Smooth muscle cell (in vitro differentiated cells): ENCODE measurements at regions not wholly inside any gene's neighbourhood (a gene's known extent, or its start where the extent isn't known, plus 50 kb on each side); places are given as distances from the start of the nearest gene placed in this dataset.

Experiments used
- DNase-seq: peaks from one replicate; lab custom pipeline; 2025; ENCODE audit not compliant: unreplicated experiment; lab: John Stamatoyannopoulos, UW
- H2AFZ ChIP-seq: fragments of 200-600 bp; sonication (generic); 2 replicates; pipeline ENCODE4 v1.6.0; 2016; ENCODE audit warnings: antibody characterized with exemption, low read depth, mild to moderate bottlenecking
- H3F3A ChIP-seq: fragments of 200-600 bp; sonication (generic); 2 replicates; pipeline ENCODE4 v1.6.0; 2017; ENCODE audit warnings: antibody characterized with exemption, low read depth
- H3K27ac ChIP-seq: fragments of 200-600 bp; sonication (generic); 2 replicates; pipeline ENCODE4 v1.5.1; 2016; ENCODE audit warnings: low read depth, mild to moderate bottlenecking
- H3K27me3 ChIP-seq: fragments of 200-600 bp; sonication (generic); 2 replicates; pipeline ENCODE4 v1.6.1; 2016; ENCODE audit warnings: low read depth, mild to moderate bottlenecking
- H3K36me3 ChIP-seq: fragments of 200-600 bp; sonication (generic); 2 replicates; pipeline ENCODE4 v1.5.1; 2016; ENCODE audit warnings: low read depth
- H3K4me1 ChIP-seq: fragments of 200-600 bp; sonication (generic); 2 replicates; pipeline ENCODE4 v1.5.1; 2016; ENCODE audit warnings: low read depth
- H3K4me2 ChIP-seq: fragments of 200-600 bp; sonication (generic); 2 replicates; pipeline ENCODE4 v1.6.0; 2016; ENCODE audit warnings: mild to moderate bottlenecking
- H3K4me3 ChIP-seq: fragments of 200-600 bp; sonication (generic); 2 replicates; pipeline ENCODE4 v1.5.1; 2016; ENCODE audit warnings: mild to moderate bottlenecking
- H3K79me2 ChIP-seq: fragments of 200-600 bp; sonication (generic); 2 replicates; pipeline ENCODE4 v1.6.0; 2016; ENCODE audit warnings: low read depth, mild to moderate bottlenecking
- H3K9ac ChIP-seq: fragments of 200-600 bp; sonication (generic); 2 replicates; pipeline ENCODE4 v1.6.0; 2016; ENCODE audit warnings: low read depth
- H3K9me3 ChIP-seq: fragments of 200-600 bp; sonication (generic); replicated peaks from 2 replicates; pipeline ENCODE4 v1.5.1; 2016; ENCODE audit warnings: low read depth
- H4K20me1 ChIP-seq: fragments of 200-600 bp; sonication (generic); 2 replicates; pipeline ENCODE4 v1.6.0; 2016; ENCODE audit warnings: low read depth
- WGBS: methylation state at CpG from one replicate; pipeline ENCODE4 v1.1.7; 2016; ENCODE audit warnings: low lambda C conversion rate; 5-methylcytosine and 5-hydroxymethylcytosine counted together
- TF ChIP-seq, protein P1 (sequence below): fragments of 200-600 bp; sonication (generic); IDR thresholded peaks from 2 replicates; pipeline ENCODE4 v1.5.1; 2017; ENCODE audit warnings: borderline replicate concordance, mild to moderate bottlenecking, antibody characterized with exemption; ENCODE audit not compliant: insufficient read depth, poor library complexity, severe bottlenecking

DNA sequence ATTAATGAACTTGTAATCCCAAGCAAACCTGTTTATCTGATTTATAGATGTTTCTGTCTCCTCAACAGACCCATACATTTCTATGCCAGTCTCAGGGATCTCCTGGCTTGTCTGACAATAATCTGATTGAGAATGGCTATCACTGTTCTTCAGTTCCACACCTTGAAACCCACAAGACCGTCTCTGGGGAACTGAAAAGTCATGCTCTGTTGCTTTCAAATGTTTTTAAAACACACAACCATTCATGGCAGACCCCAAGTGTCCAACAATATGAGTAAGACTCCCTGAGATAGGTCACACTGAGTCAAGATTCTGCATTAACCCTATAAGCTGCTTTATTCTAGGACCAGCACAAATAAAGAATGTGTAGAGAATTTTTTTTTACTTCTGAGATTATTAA, 611.2 kb upstream of the PLXNA2 start:
- Histone ChIP-seq H3K79me2 (no peaks in the 10 kb centered on the region), H3K9me3 (no peaks in the 10 kb centered on the region), H3K4me2 (no peak overlapping the region), H4K20me1 (no peaks in the 10 kb centered on the region), H3K27me3 (no peaks in the 10 kb centered on the region), H2AFZ (no peak overlapping the region), H3K27ac (no peak overlapping the region), H3F3A (no peaks in the 10 kb centered on the region), H3K9ac (no peak overlapping the region), H3K36me3 (no peaks in the 10 kb centered on the region), H3K4me1 (no peaks in the 10 kb centered on the region), H3K4me3 (no peak overlapping the region)
- DNase-seq: no peak
- WGBS: 79% methylated on average over 1 of the region's 1 CpG
- TF ChIP-seq, protein P1, sequence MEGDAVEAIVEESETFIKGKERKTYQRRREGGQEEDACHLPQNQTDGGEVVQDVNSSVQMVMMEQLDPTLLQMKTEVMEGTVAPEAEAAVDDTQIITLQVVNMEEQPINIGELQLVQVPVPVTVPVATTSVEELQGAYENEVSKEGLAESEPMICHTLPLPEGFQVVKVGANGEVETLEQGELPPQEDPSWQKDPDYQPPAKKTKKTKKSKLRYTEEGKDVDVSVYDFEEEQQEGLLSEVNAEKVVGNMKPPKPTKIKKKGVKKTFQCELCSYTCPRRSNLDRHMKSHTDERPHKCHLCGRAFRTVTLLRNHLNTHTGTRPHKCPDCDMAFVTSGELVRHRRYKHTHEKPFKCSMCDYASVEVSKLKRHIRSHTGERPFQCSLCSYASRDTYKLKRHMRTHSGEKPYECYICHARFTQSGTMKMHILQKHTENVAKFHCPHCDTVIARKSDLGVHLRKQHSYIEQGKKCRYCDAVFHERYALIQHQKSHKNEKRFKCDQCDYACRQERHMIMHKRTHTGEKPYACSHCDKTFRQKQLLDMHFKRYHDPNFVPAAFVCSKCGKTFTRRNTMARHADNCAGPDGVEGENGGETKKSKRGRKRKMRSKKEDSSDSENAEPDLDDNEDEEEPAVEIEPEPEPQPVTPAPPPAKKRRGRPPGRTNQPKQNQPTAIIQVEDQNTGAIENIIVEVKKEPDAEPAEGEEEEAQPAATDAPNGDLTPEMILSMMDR: no peak

DNA sequence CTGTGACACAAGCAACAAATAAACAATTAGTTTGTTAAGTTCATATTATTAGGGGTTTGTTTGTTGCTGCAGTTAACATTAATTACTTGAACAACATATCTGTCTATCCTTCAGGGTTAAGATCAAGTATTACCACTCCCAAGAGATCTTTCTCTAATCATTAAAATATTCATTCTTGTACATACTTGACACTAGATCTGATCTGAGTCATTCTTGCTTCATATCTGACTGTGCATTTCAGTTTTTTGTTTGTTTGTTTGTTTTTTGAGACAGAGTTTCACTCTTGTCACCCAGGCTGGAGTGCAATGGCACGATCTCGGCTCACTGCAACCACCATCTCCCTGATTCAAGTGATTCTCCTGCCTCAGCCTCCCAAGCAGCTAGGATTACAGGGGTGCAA, 613.3 kb upstream of the PLXNA2 start:
- TF ChIP-seq, protein P1: no peak

GRCh38 chr1:208858738-208859137, 614.6 kb upstream of the PLXNA2 start:
- Histone ChIP-seq H3K9ac (no peak overlapping the region), H3K36me3 (no peaks in the 10 kb centered on the region), H3K27ac (no peak overlapping the region), H3K4me2 (no peak overlapping the region), H2AFZ (no peak overlapping the region), H3K9me3 (no peaks in the 10 kb centered on the region), H3K4me1 (no peaks in the 10 kb centered on the region), H3K27me3 (peaks cover 10% of the 10 kb centered on the region), H3K4me3 (no peak overlapping the region), H4K20me1 (no peaks in the 10 kb centered on the region), H3K79me2 (no peaks in the 10 kb centered on the region), H3F3A (no peaks in the 10 kb centered on the region)
- TF ChIP-seq, protein P1: no peak
- DNase-seq: no peak
- 89% methylated on average over 5 of the region's 5 CpGs for WGBS

More for the DNA sequence above, 613.3 kb upstream of the PLXNA2 start:
- H3K4me2 ChIP-seq: no peak overlapping the region
- no peak overlapping the region for H3K9ac ChIP-seq
- no peaks in the 10 kb centered on the region for H3K36me3 ChIP-seq
- H4K20me1 ChIP-seq: no peaks in the 10 kb centered on the region
- no peak overlapping the region for H3K4me3 ChIP-seq
- no peaks in the 10 kb centered on the region for H3F3A ChIP-seq
- DNase-seq: no peak
- WGBS: 98% methylated on average over 2 of the region's 2 CpGs
- no peaks in the 10 kb centered on the region for H3K4me1 ChIP-seq
- no peaks in the 10 kb centered on the region for H3K9me3 ChIP-seq
- no peak overlapping the region for H2AFZ ChIP-seq
- peaks cover 7% of the 10 kb centered on the region for H3K27me3 ChIP-seq
- H3K79me2 ChIP-seq: no peaks in the 10 kb centered on the region
- no peak overlapping the region for H3K27ac ChIP-seq

DNA sequence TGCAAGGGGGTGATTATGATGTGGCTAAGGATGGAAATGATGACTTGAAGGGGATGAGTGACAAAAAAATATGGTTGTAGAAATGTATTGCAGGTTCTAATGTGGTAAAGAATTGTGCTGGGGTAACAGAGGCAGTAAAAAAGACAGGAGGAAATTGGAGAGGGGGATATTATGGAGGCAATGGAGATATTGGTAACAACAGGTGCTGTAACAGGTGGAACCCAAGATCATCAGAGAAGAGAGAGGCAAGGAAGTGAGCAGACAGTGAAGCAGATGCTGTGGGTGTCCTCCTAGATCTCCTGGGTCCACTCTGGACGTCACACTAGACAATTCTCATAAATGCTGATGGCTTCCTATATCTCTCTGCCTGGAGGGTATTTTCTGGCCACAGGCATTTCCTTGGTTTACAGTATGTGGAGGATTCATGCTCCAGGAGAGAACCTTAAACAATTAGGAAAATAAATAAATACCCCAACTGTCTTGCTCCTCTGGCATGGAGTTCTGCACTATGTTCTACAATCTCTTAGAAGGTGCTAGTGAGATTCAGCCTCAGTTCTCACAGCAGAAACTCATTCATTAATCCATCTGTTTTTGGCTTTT, 620.3 kb upstream of the PLXNA2 start:
- no peak overlapping the region for H3K4me2 ChIP-seq
- no peaks in the 10 kb centered on the region for H3K36me3 ChIP-seq
- 40% methylated on average over 1 of the region's 1 CpG for WGBS
- TF ChIP-seq, protein P1: no peak
- no peak overlapping the region for H3K9ac ChIP-seq
- H2AFZ ChIP-seq: no peak overlapping the region
- H3K4me3 ChIP-seq: no peak overlapping the region
- no peaks in the 10 kb centered on the region for H4K20me1 ChIP-seq
- no peaks in the 10 kb centered on the region for H3K79me2 ChIP-seq
- H3K9me3 ChIP-seq: no peaks in the 10 kb centered on the region
- DNase-seq: no peak
- no peaks in the 10 kb centered on the region for H3K4me1 ChIP-seq
- H3K27ac ChIP-seq: no peak overlapping the region
- H3K27me3 ChIP-seq: peaks cover 15% of the 10 kb centered on the region
- no peaks in the 10 kb centered on the region for H3F3A ChIP-seq
